ENCODE measurements at regions not wholly inside any gene's neighbourhood (a gene's known extent, or its start where the extent isn't known, plus 50 kb on each side); places are given as distances from the start of the nearest gene placed in this dataset.
"Not testable (repeated sequence)": the region's sequence is repeated elsewhere in the genome, so short reads cannot be mapped to it uniquely, and the experiment has no call there.

GRCh38 chr9:2355697-2355983 is 265.9 kb upstream of the VLDLR start:
- no peak for DNase-seq

DNA sequence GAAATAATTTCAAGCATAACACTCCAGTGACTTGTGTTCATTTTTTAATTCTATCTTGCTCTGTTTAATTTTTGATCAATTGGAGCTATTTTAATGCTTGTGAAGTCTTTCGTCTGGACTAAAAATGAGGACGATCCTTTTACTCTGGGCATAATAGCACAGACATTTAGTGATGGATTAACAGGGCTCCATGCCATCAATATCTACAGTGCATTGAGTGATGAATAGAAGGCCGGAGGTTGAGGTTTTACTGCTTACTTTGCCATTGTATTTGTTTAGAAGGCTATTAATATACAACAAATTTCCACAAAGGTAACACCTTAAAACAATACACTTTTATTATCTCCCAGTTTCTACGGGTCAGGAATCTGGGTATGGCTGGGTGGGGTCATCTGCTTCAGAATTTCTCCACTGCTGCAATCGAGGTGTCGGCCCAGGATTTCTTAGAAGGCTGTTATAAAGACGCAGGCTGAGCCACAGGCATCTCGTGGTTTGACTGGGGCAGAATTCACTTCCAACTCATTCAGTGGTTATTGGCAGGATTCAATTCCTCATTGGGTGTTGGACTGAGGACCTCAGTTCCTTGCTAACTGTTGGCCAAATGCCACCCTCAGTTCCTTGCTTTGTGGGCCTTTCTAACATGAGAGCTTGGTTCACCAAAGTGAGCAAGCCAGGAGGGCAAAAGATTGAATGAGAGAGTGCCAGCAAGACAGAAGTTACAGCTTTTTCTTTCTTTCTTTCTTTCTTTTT is 265.4 kb upstream of the VLDLR start:
- no peak for DNase-seq

DNA sequence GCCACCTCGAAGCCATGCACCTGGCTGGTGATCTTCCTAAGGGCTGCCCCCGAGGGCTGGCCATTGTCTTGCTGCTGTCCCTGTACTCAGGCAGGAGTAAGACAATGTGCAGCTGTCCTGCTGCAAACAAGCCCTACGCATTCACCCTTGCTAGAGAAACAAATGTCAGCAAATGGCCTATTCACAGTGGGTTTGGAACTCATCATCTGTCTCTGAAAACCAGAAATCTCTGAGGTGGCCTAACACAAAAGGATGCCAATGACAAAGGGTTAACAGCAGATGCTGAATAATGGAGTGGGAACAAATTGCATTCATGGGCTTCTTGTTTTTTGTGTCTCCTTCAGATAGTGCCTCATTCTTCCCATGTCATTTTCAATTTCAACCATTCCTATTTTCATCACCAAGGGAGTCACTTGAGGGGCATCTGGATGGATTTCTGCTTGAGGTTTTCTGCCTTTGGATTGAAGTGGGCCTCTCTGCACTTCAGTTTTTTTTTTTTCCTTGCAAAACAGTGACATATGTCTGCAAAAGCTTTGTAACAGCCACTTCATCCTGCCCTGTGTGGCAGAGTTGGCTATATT is 261.6 kb upstream of the VLDLR start:
- no peak for DNase-seq

- no peak for DNase-seq
Measured at GRCh38 chr9:2362150-2362549, 259.4 kb upstream of the VLDLR start.

- DNase-seq = no peak
Measured at GRCh38 chr9:2363138-2363745, 258.3 kb upstream of the VLDLR start.

GRCh38 chr9:2363781-2364180 is 257.8 kb upstream of the VLDLR start:
- no peak for DNase-seq

DNA sequence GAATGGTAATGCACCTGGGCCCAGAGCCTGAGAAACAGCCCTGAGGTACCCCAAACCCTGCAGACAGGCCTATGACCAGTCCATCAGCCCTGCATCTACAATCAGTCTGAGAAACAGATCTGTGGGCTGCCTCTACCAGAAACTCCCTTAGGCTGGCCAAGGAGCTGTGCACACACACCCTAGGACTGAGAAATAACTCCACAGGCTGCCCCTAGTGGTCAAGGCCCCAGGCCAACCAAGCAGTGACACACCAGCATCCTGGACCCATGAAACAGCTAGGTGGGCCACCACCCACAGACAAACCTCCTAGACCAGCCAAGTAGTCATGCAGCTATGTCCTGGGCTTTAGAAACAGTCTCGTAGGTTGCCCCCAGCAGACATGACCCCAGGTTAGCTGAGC is 253.6 kb upstream of the VLDLR start:
- DNase-seq = no peak

DNA sequence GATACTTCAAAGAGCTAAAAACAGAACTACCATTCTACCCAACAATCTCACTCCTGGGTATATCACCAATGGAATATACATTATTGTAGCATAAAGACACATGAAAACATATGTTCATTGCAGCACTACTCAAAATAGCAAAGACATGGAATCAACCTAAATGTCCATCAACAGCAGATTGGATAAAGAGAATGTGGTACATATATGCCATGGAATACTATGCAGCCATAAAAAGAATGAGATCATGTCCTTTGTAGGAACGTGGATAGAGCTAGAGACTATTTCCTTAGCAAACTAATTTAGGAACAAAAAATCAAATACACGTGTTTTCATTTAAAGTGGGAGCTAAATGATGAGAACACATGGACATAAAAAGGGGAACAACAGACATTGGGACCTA is 247.9 kb upstream of the VLDLR start:
- no peak for DNase-seq

DNA sequence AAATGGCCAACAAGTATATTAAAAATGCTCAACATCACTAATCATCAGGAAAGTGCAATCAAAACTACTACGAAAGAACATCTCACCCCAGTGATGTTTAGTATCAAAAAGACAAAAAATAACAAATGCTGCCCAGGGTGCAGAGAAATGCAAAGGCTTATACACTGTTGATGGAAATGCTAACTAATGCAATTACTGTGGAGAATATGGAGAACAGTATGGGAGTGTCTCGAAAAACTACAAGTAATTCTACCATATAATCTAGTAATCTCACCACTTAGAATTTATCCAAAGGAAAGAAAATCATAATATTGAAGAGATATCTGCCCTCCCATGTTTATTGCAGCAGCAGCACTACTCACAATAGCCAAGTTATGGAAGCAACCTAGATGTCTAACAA is 246.5 kb upstream of the VLDLR start:
- DNase-seq = no peak

- DNase-seq = no peak
Measured at GRCh38 chr9:2377117-2377516, 244.5 kb upstream of the VLDLR start.

DNA sequence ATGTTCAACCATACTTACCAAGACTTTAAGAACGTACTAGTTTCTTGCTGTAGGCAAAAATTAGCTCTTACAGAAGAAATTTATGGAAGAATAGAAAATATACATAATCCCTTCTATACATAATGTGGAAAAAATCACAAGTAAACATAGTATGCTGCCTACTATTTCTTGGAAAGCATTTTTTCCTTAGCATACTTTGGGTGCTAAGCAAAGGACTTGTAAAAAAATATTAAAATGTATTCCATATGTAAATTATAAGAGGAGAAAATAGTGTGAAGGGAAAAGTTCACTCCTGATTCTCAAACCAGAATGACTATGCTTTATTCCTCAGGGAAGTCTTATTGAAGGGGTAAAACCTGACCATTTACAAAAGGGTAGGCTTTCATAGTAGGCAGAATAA is 243.8 kb upstream of the VLDLR start:
- DNase-seq = no peak

DNA sequence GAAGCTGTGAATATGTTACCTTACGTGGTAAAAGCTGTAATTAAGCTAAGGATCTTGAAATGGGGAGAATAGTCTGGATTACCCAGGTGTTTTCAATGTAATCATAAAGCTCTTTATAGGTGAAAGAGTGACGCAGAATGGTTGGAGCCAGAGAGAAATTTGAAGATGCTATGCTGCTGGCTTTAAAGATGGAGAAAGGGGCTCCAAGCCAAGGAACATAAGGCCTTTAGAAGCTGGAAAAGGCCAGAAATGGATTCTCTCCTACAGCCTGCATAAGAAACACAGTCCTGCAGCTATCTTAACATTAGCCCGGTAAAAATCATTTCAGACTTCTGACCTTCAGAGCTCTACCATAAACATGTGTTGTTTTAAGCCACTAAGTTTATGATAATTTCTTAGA is 243.3 kb upstream of the VLDLR start:
- DNase-seq = no peak

- DNase-seq = no peak
Measured at GRCh38 chr9:2378816-2379215, 242.8 kb upstream of the VLDLR start.

DNA sequence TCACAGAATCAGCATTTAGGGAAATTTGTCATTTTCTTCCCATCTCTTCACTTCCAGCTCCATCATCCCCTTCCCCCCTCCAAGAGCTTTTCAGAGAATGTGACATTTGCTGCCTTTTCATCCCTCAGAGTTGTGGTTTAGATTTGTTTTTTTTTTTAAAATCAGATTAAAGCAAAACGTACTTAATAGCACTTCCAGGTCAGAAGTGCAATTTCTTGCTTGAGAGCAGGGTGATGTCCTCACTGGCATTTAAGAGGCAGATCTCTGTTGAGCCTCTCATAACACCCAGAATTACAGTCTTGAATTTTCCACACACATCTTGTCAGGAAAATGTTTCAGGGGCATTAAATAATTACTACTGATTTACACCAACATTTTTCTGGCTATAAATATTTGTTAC is 236.8 kb upstream of the VLDLR start:
- DNase-seq = no peak

DNA sequence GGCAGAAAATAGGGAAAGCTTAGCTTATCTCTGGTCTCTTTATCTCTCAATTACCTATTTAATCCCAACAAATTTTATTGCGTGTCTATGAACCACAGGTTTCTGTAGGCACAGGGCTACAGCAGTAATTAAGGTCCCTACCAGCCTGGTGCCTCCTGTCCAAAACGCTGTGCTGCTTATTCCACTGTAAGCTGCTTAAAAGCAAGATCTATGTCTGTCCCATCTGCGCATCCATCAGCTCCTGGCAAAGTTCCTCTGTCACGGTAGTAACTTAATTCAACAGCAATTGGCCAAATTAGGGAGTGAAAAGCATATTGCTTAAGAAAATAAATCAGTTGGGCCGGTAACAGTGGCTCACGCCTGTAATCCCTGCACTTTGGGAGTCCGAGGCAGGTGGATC is 235.8 kb upstream of the VLDLR start:
- no peak for DNase-seq

DNA sequence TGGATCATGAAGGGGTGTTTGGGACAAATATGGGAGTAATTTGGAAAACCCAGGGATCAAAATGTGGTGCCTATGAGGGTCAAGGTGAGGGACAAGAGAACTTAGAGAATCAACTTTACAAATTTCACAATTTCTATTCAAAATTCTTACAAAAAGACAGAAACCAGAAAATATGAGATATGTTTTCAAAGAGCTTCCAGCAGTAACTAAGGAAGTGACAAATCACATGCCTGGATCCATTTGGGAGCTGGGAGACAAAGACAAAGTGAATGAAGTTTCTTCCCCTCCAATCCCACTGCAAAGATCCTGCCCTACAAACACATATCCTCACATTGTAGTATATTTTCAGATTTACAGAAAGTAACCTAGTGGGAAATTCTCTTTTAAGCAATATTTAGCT is 235.0 kb upstream of the VLDLR start:
- no peak for DNase-seq

DNA sequence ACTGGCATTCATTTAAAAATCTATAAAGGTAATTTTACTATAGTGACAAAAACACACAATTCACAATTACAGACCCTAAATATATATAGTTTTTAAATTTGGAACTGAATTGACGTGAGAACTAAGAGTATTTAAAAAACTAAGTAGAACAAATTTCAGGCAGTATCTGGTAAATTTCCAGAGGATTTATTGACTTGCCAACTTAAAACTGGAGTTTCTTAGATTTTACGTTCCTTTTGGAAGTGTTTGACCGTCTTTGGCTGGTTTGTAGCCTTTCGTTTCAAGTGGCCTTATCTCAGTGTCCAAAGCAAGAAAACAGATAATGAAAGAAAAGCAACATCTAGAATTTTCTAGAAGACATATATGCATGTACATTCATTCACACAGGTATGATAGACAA is 234.4 kb upstream of the VLDLR start:
- no peak for DNase-seq

DNA sequence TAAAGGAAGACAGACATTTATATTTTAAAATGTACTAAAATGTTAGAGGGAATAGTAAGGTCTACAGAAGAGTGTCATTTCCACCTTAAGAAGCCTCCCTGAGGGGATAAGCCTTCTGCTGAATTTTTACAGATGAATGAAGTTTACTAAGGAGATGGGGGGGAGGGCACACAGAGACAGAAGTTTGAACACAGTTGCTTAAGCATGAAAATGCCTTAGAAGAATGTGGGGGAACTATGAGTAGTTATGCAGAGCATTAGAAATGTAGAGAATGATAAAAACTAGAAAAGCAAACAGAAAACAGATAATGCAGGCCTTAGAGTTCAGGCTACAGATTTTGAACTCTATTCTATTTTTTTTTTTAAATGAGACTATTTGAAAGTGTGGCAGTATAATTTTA is 232.2 kb upstream of the VLDLR start:
- no peak for DNase-seq

DNA sequence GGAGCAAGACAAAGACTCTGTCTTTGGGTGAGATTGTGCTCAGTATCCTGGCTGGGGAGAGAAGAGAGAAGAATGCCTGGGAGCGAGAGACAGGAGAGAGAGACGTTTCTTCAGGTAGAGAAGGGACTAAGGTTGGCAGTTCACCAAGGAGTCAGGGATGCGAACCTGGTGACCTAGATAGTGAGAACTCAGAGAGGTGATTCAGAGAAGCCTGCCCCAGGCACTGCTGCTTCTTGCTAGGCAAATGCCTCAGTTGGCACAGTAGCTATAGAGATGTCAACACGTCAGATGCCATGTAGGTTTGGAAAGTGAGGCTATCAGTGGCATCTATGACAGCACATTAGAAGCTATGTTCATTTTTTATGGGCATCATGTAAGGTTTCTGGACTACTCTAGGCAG is 231.6 kb upstream of the VLDLR start:
- no peak for DNase-seq

DNA sequence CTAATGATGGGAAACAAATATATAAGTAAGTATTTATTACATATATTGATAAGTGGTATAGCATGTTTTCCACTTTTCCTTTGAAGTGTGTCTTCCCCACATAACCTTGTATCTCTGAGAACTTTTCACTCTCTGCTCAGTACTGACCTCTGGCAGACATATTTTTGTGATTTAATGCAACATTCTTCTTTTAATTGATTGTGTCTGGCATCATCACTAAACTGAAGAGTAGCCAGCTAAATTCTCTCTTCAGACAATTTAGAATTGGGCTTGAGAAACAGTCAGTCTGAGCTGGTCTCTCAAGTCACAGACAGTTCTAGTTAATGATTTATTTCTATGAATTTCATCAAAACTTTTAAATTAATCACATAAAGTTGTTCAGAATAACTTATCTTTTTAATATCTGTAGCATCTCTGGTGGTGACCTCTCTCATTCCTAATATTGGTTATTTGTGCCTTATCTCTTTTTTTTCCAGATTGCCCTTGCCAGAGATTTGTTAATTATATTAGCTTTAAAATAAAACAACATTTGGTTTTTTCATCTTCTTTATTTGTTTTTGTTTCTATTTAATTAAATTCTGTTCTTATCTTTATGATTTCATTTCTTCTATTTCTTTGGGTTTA is 230.0 kb upstream of the VLDLR start:
- not testable (repeated sequence) for DNase-seq

DNA sequence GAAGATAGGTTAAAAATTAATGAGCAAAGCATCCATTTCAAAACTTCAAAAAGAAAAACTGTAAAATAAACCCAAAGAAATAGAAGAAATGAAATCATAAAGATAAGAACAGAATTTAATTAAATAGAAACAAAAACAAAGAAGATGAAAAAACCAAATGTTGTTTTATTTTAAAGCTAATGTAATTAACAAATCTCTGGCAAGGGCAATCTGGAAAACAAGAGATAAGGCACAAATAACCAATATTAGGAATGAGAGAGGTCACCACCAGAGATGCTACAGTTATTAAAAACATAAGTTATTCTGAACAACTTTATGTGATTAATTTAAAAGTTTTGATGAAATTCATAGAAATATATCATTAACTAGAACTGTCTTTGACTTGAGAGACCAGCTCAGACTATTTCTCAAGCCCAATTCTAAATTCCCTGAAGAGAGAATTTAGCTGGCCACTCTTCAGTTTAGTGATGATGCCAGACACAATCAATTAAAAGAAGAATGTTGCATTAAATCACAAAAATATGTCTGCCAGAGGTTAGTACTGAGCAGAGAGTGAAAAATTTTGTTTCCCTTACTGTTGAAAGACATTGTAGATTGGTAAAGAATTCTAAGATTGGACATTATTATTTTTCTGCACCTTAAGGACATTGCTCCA is 227.4 kb upstream of the VLDLR start:
- DNase-seq = not testable (repeated sequence)

DNA sequence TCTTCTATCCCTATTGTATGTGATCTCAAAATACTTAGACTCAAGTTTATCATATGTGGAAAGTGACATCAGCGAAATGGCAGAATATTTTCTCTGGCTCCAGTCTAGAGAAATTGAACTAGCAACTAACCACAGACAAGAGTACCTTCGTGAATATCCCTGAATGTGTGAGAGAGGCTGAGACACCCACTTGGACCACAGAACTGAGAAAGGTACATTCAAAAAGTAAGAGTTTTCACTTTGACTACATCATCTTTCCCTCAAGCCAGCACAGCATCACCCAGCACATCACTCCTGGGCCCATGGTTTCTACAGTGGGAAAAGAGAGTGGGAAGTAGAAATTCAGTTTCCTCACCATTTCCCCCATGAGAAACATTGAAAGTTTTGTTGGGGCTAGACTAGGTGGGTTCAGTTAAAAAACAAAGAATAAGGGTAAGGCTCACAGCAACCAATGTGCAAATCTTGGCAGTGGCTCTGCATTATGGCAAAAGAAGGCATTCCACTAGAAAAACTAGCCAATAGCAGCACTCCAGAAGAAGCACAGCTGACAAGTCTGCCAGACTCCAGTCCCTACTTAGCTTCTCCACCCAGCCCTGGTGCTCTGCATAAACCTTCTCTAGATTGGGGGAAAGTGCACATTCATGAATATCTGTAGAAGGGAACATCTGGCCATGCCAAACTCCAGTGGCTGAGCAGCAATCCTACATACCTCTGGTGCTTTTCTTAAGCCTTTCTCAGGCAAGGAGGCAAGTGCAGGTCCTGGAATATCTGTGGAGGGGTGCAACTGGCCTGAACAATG is 225.6 kb upstream of the VLDLR start:
- DNase-seq = no peak
